PFSK-1 (cell line): ENCODE measurements at regions not wholly inside any gene's neighbourhood (a gene's known extent, or its start where the extent isn't known, plus 50 kb on each side); places are given as distances from the start of the nearest gene placed in this dataset.

Source experiments
- FOXP2 ChIP-seq: optimal IDR thresholded peaks from 2 replicates; pipeline ENCODE3; 2011; ENCODE audit warnings: borderline replicate concordance, control low read depth, inconsistent platforms; ENCODE audit not compliant: insufficient read depth; ENCODE audit errors: extremely low read length, extremely low read depth
- POLR2AphosphoS5 ChIP-seq: IDR thresholded peaks from 2 replicates; pipeline ENCODE4 v1.6.1; 2012; ENCODE audit warnings: low read depth, mild to moderate bottlenecking, control low read depth, low read length, moderate library complexity
- REST ChIP-seq, 2 experiments: IDR thresholded peaks; 2 replicates each; pipeline versions ENCODE4 v1.6.1 to v1.8.0; 2011 to 2012; ENCODE audit warnings: low read depth in 2 of 2, low read length in 2 of 2, control low read depth in 1 of 2, inconsistent platforms in 1 of 2, mild to moderate bottlenecking in 1 of 2, moderate library complexity in 1 of 2; ENCODE audit not compliant: insufficient read depth in 1 of 2
- SIN3A ChIP-seq: IDR thresholded peaks from 2 replicates; pipeline ENCODE4 v1.6.1; 2012; ENCODE audit warnings: mild to moderate bottlenecking, low read length, moderate library complexity, borderline replicate concordance; ENCODE audit not compliant: insufficient read depth
- TAF1 ChIP-seq: IDR thresholded peaks from 2 replicates; pipeline ENCODE4 v1.6.1; 2012; ENCODE audit warnings: low read length, control low read depth, borderline replicate concordance; ENCODE audit not compliant: insufficient read depth

- TF ChIP-seq POLR2AphosphoS5 = no peak
- TF ChIP-seq FOXP2 = no peak
- TF ChIP-seq TAF1 = no peak
- TF ChIP-seq SIN3A = no peak
- no peak for TF ChIP-seq REST (IDR thresholded peaks at IDR 0.05; ENCODE audit: insufficient read depth in 1 of 2, low read depth in 2 of 2, low read length in 2 of 2)
These were observed 250.8 kb upstream of the HTR1E start for GRCh38 chr6:86686496-86686895.

GRCh38 chr6:86685230-86685797 is 252.0 kb upstream of the HTR1E start:
- no peak for TF ChIP-seq TAF1
- no peak for TF ChIP-seq REST (IDR thresholded peaks at IDR 0.05; ENCODE audit: insufficient read depth in 1 of 2, low read depth in 2 of 2, low read length in 2 of 2)
- TF ChIP-seq FOXP2 = no peak
- TF ChIP-seq POLR2AphosphoS5 = no peak
- no peak for TF ChIP-seq SIN3A

- TF ChIP-seq POLR2AphosphoS5 (no peak), SIN3A (no peak), FOXP2 (no peak), REST (IDR thresholded peaks at IDR 0.05; ENCODE audit: insufficient read depth in 1 of 2, low read depth in 2 of 2, low read length in 2 of 2) (no peak), TAF1 (no peak)
These were observed 254.0 kb upstream of the HTR1E start for GRCh38 chr6:86683132-86683908.

- TF ChIP-seq REST (IDR thresholded peaks at IDR 0.05; ENCODE audit: insufficient read depth in 1 of 2, low read depth in 2 of 2, low read length in 2 of 2) (no peak), POLR2AphosphoS5 (no peak), FOXP2 (no peak), SIN3A (no peak), TAF1 (no peak)
These were observed 255.0 kb upstream of the HTR1E start for GRCh38 chr6:86682297-86682696.
